Tibial nerve (tissue), 4 donors: ENCODE measurements at regions not wholly inside any gene's neighbourhood (a gene's known extent, or its start where the extent isn't known, plus 50 kb on each side); places are given as distances from the start of the nearest gene placed in this dataset.

ENCODE experiments used
- DNase-seq, 2 donors: peaks; one replicate each; pipeline ENCODE4 v3.0.0-alpha.2; 2019; ENCODE audit warnings: low spot score in 2 of 2
- H3K27ac ChIP-seq, 4 donors: fragments of 200-600 bp; sonication (generic) in 3 of 4; one replicate each; pipeline ENCODE4 v1.5.1; 2017 to 2019; ENCODE audit warnings: mild to moderate bottlenecking in 1 of 4
- H3K27me3 ChIP-seq, 2 donors: fragments of 200-600 bp; sonication (generic) in 1 of 2; one replicate each; pipeline versions ENCODE4 v1.5.1 to v1.6.0; 2017 to 2019
- H3K36me3 ChIP-seq, 3 donors: fragments of 200-600 bp; sonication (generic); one replicate each; pipeline ENCODE4 v1.5.1; 2018 to 2019
- H3K4me1 ChIP-seq, 4 donors: fragments of 200-600 bp; sonication (generic) in 3 of 4; one replicate each; pipeline ENCODE4 v1.5.1; 2017 to 2019
- H3K4me3 ChIP-seq, 4 donors: fragments of 200-600 bp; sonication (generic) in 3 of 4; one replicate each; pipeline ENCODE4 v1.5.1; 2017 to 2019; ENCODE audit warnings: mild to moderate bottlenecking in 1 of 4, moderate library complexity in 1 of 4
- H3K9me3 ChIP-seq, 4 donors: fragments of 200-600 bp; sonication (generic) in 3 of 4; one replicate each; pipeline ENCODE4 v1.5.1; 2017 to 2019
- EP300 ChIP-seq, 2 donors: sonication (generic); formaldehyde crosslinking; IDR thresholded peaks; one replicate each; pipeline ENCODE4 v1.6.1; 2017; ENCODE audit warnings: antibody characterized with exemption in 2 of 2, mild to moderate bottlenecking in 1 of 2
- POLR2A ChIP-seq, 2 donors: fragments of 450-650 bp; IDR thresholded peaks; one replicate each; pipeline ENCODE4 v1.6.1; 2017; ENCODE audit warnings: antibody characterized with exemption in 2 of 2, mild to moderate bottlenecking in 2 of 2, moderate library complexity in 2 of 2
- WGBS, 2 donors: methylation state at CpG; one replicate each; pipeline ENCODE4 v1.1.5; 2018; 5-methylcytosine and 5-hydroxymethylcytosine counted together
- TF ChIP-seq, protein P1 (sequence below), 5 experiments: fragments of 200-600 bp in 3 of 5; fragments of 450-650 bp in 2 of 5; sonication (generic) in 3 of 5; IDR thresholded peaks; one replicate each; pipeline ENCODE4 v1.5.1; 2016 to 2019; ENCODE audit warnings: antibody characterized with exemption in 5 of 5, mild to moderate bottlenecking in 3 of 5, moderate library complexity in 2 of 5

DNA sequence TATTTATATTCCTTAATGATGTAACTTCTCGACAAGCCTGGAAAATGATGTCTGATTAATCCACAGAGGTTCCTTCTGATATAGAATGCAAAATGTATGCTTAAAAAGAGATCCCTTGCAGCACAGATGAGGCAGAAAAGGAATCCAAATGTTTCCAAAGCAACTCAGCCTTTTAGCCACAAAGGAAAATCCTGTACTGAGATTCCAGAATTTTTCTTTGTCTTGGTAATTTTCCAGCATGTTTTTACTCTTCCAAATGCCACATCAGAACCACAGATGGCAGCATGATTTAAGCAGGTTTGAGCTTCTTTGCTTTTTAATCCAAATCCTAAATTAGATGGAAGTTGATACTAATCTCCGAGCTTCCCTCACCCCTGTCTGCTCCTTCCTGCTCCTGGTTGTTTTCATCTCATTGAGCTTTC is 176.4 kb upstream of the PALMD start:
- TF ChIP-seq, protein P1, sequence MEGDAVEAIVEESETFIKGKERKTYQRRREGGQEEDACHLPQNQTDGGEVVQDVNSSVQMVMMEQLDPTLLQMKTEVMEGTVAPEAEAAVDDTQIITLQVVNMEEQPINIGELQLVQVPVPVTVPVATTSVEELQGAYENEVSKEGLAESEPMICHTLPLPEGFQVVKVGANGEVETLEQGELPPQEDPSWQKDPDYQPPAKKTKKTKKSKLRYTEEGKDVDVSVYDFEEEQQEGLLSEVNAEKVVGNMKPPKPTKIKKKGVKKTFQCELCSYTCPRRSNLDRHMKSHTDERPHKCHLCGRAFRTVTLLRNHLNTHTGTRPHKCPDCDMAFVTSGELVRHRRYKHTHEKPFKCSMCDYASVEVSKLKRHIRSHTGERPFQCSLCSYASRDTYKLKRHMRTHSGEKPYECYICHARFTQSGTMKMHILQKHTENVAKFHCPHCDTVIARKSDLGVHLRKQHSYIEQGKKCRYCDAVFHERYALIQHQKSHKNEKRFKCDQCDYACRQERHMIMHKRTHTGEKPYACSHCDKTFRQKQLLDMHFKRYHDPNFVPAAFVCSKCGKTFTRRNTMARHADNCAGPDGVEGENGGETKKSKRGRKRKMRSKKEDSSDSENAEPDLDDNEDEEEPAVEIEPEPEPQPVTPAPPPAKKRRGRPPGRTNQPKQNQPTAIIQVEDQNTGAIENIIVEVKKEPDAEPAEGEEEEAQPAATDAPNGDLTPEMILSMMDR (IDR thresholded peaks at IDR 0.05) = no peak
- TF ChIP-seq EP300 (IDR thresholded peaks at IDR 0.05) (no peak), POLR2A (IDR thresholded peaks at IDR 0.05) (no peak)
- H3K9me3 ChIP-seq = no peaks in the 10 kb centered on the region
- WGBS, 2 donors = 46 to 58% methylated on average over 2 of the region's 2 CpGs
- H3K4me3 ChIP-seq = no peak overlapping the region
- no peak overlapping the region for H3K27ac ChIP-seq
- H3K4me1 ChIP-seq = peaks cover 0 to 7% (median 0%) of the 10 kb centered on the region in 4 donors
- DNase-seq = no peak
- no peaks in the 10 kb centered on the region for H3K27me3 ChIP-seq
- no peaks in the 10 kb centered on the region for H3K36me3 ChIP-seq

DNA sequence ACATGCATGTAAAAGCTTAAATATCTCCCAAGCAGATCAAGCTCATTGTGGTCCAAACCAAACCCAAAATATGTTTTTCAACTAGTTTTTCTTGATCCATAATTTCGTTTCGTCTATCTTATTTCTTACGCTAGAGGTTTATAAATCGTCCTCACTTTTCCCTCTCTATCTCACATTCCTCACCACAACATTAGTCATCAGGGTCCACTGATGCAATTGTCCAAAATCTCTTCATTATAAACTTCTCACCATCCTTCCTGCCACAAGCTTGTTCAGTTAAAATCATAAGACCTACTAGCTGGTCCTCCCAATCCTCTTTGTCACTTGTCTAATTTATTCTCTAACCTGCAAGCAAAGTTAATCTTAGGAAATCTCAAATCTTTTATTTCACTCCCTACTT is 173.0 kb upstream of the PALMD start:
- WGBS, 2 donors = 93 to 95% methylated on average over 4 of the region's 4 CpGs
- H3K9me3 ChIP-seq = no peaks in the 10 kb centered on the region
- DNase-seq = no peak
- no peak for TF ChIP-seq EP300 (IDR thresholded peaks at IDR 0.05)
- TF ChIP-seq POLR2A (IDR thresholded peaks at IDR 0.05) = no peak
- TF ChIP-seq, protein P1 (IDR thresholded peaks at IDR 0.05) = no peak
- H3K27ac ChIP-seq = no peak overlapping the region
- no peak overlapping the region for H3K4me3 ChIP-seq
- H3K36me3 ChIP-seq = no peaks in the 10 kb centered on the region
- H3K27me3 ChIP-seq = no peaks in the 10 kb centered on the region
- peaks cover 0 to 7% (median 0%) of the 10 kb centered on the region in 4 donors for H3K4me1 ChIP-seq

DNA sequence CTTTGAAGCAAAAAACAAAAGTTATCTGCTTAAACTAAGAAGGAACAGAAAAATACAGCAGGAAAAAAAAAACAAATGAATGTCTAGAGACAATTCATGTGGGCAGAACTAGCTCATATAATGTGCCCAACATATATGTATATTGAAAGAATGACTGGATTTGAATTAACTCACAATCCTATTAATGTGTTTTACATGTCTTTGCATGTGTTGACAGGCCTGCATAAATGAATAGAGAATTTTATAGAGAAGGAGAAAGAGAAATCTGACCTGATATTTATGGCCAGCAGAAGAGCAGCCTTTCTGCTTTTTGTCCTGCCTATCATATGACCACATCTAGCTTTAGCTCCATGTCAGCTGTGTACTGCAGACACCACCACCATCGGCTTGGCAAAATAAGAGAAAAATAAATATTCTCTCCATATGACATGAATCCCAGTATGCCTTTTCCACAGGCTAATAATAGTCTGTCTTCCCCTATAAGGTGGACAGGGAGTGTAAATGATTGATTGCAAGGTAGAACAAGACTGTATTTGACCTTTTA is 171.5 kb upstream of the PALMD start:
- Histone ChIP-seq H3K27me3 (no peaks in the 10 kb centered on the region), H3K4me1 (peaks cover 0 to 3% (median 0%) of the 10 kb centered on the region in 4 donors), H3K9me3 (no peaks in the 10 kb centered on the region), H3K4me3 (no peak overlapping the region), H3K36me3 (no peaks in the 10 kb centered on the region), H3K27ac (no peak overlapping the region)
- no peak for DNase-seq
- WGBS, 2 donors = 54 to 76% methylated on average over 1 of the region's 1 CpG
- TF ChIP-seq POLR2A (IDR thresholded peaks at IDR 0.05) = no peak
- TF ChIP-seq, protein P1 (IDR thresholded peaks at IDR 0.05) = no peak
- TF ChIP-seq EP300 (IDR thresholded peaks at IDR 0.05) = no peak

DNA sequence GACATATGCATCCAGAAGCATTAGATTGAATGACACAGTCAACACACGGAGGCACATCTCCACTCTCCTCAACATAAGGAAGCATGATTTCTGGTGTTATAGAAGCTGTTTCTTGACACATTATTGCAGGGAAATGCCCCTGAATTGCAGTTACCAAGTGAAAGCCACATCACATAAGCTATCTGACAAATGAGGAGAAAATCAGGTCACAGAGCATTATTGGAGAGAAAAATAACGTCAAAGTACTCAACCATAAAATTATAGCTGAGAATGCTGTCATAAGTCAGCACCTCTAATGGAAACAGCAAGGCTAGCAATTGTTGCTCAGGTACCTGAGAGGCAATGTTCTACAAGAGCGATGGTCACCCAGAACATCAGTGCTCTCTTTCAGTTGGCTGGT is 169.9 kb upstream of the PALMD start:
- Histone ChIP-seq H3K4me1 (no peaks in the 10 kb centered on the region), H3K27me3 (no peaks in the 10 kb centered on the region), H3K9me3 (no peaks in the 10 kb centered on the region), H3K36me3 (no peaks in the 10 kb centered on the region), H3K27ac (no peak overlapping the region), H3K4me3 (no peak overlapping the region)
- DNase-seq = no peak
- 74 to 87% methylated on average over 3 of the region's 3 CpGs for WGBS, 2 donors
- TF ChIP-seq POLR2A (IDR thresholded peaks at IDR 0.05) (no peak), EP300 (IDR thresholded peaks at IDR 0.05) (no peak)
- TF ChIP-seq, protein P1 (IDR thresholded peaks at IDR 0.05) = no peak

DNA sequence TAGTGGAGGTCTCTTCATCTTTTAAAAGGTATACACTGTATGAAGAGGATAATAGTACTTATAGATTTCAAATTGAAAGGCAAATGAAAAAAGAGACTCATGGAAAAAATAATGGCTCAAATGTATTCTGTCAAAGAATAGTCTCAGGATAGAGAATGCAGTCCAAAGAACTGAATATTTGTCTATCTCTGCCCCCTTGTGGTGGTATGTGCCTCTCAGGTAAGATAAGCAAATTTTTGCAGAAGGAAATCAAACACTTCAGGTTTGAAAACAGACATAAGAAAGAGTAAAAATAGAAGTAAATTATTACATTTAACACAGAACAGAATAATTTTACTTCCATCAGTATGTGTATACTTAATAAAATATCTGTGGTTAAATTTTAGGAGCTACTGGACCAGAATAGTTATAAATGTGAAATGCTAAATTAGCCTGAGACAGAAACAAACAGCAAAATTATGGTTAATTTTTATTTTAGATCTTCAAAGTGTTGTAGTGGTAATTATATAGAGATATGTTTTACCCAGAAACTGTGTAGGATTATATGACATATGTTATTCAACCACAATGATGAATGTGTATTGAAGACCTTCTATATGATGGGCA is 164.4 kb upstream of the PALMD start:
- Histone ChIP-seq H3K27ac (no peak overlapping the region), H3K9me3 (no peaks in the 10 kb centered on the region), H3K36me3 (no peaks in the 10 kb centered on the region), H3K4me3 (no peak overlapping the region), H3K27me3 (no peaks in the 10 kb centered on the region), H3K4me1 (no peaks in the 10 kb centered on the region)
- peak in 1 of 2 donors; percentile 83 for DNase-seq
- TF ChIP-seq, protein P1 (IDR thresholded peaks at IDR 0.05) = peak; percentile 49 to 71 (median 64)
- TF ChIP-seq POLR2A (IDR thresholded peaks at IDR 0.05) = no peak
